Type B pancreatic cell (in vitro differentiated cells): ENCODE measurements at regions not wholly inside any gene's neighbourhood (a gene's known extent, or its start where the extent isn't known, plus 50 kb on each side); places are given as distances from the start of the nearest gene placed in this dataset.

Source experiments
- DNase-seq: peaks from one replicate; pipeline ENCODE4 v3.0.0; 2021; ENCODE audit warnings: mixed read lengths; ENCODE audit not compliant: unreplicated experiment; ENCODE audit errors: extremely low spot score
- H3K27ac Mint-ChIP-seq: 2 replicates; pipeline ENCODE4 v1.8.0; 2021; ENCODE audit warnings: mild to moderate bottlenecking, mixed read lengths
- H3K27me3 Mint-ChIP-seq: 2 replicates; pipeline ENCODE4 v1.8.0; 2021; ENCODE audit warnings: mixed read lengths
- H3K36me3 Mint-ChIP-seq: 2 replicates; pipeline ENCODE4 v1.8.0; 2021; ENCODE audit warnings: mixed read lengths
- H3K4me1 Mint-ChIP-seq: one replicate; pipeline ENCODE4 v1.8.0; 2021; ENCODE audit warnings: mixed read lengths; ENCODE audit not compliant: unreplicated experiment
- H3K4me3 Mint-ChIP-seq: 2 replicates; pipeline ENCODE4 v1.8.0; 2021; ENCODE audit warnings: mild to moderate bottlenecking, mixed read lengths
- H3K9me3 Mint-ChIP-seq: 2 replicates; pipeline ENCODE4 v1.8.0; 2021; ENCODE audit warnings: mixed read lengths
- TF ChIP-seq, protein P1 (sequence below): fragments of 200-600 bp; sonication (generic); conservative IDR thresholded peaks from 2 replicates; pipeline ENCODE4 v1.5.0; 2021; ENCODE audit warnings: antibody characterized with exemption, mild to moderate bottlenecking

- Mint-ChIP-seq H3K27ac (no peak overlapping the region), H3K27me3 (no peaks in the 10 kb centered on the region), H3K4me3 (no peak overlapping the region), H3K4me1 (no peaks in the 10 kb centered on the region), H3K9me3 (no peaks in the 10 kb centered on the region), H3K36me3 (no peaks in the 10 kb centered on the region)
- TF ChIP-seq, protein P1, sequence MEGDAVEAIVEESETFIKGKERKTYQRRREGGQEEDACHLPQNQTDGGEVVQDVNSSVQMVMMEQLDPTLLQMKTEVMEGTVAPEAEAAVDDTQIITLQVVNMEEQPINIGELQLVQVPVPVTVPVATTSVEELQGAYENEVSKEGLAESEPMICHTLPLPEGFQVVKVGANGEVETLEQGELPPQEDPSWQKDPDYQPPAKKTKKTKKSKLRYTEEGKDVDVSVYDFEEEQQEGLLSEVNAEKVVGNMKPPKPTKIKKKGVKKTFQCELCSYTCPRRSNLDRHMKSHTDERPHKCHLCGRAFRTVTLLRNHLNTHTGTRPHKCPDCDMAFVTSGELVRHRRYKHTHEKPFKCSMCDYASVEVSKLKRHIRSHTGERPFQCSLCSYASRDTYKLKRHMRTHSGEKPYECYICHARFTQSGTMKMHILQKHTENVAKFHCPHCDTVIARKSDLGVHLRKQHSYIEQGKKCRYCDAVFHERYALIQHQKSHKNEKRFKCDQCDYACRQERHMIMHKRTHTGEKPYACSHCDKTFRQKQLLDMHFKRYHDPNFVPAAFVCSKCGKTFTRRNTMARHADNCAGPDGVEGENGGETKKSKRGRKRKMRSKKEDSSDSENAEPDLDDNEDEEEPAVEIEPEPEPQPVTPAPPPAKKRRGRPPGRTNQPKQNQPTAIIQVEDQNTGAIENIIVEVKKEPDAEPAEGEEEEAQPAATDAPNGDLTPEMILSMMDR, result no peak
- no peak for DNase-seq
Measured at GRCh38 chr15:46941241-46941640, 776.1 kb upstream of the SEMA6D start.

DNA sequence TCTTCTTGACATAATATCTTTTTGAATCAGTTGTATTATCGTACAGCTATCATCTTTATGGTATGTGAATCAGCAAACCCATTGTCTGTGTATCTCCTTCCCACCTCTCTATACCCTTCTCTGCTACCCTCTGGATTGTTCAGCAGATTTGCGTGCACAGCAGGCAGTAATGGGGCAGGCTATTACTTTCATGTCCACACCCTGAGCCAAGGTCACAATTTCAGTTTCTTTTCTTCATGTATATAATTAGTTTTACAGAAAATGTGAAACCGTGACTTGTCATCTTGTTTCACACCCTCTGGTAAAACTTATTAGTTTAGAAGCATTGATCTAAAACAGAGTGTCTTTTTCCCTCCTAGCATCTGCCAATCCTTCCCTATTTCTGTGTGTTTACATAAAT lies 770.4 kb upstream of the SEMA6D start:
- no peak overlapping the region for H3K4me3 Mint-ChIP-seq
- no peaks in the 10 kb centered on the region for H3K27me3 Mint-ChIP-seq
- H3K27ac Mint-ChIP-seq, result no peak overlapping the region
- H3K4me1 Mint-ChIP-seq, result no peaks in the 10 kb centered on the region
- no peaks in the 10 kb centered on the region for H3K36me3 Mint-ChIP-seq
- peaks cover 4% of the 10 kb centered on the region for H3K9me3 Mint-ChIP-seq
- TF ChIP-seq, protein P1, result no peak
- DNase-seq, result no peak

- no peak for DNase-seq
- no peak overlapping the region for H3K27ac Mint-ChIP-seq
- no peaks in the 10 kb centered on the region for H3K36me3 Mint-ChIP-seq
- no peaks in the 10 kb centered on the region for H3K27me3 Mint-ChIP-seq
- no peaks in the 10 kb centered on the region for H3K4me1 Mint-ChIP-seq
- TF ChIP-seq, protein P1, result no peak
- no peak overlapping the region for H3K4me3 Mint-ChIP-seq
- H3K9me3 Mint-ChIP-seq, result no peaks in the 10 kb centered on the region
Measured at GRCh38 chr15:46955576-46955975, 761.7 kb upstream of the SEMA6D start.

DNA sequence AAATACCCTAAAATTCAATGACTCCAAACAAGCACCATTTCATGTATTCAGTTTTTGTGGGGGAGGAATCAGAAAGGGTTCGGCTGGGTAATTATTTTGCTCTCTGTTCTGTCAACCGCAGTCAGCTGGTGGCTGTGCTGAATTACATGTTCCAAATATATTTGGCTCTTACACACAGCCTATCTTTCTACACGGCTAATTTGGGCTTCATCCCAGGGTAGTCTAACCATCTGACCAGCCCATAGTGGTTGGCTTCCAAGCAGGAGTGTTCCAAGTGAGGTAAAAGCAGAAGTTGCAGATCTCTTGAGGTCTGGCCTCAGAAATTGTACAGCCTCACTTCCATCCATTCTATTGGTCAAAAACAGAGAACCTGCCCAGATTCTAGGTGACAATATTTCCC lies 760.8 kb upstream of the SEMA6D start:
- H3K9me3 Mint-ChIP-seq, result no peaks in the 10 kb centered on the region
- no peaks in the 10 kb centered on the region for H3K4me1 Mint-ChIP-seq
- TF ChIP-seq, protein P1, result no peak
- no peak for DNase-seq
- H3K27me3 Mint-ChIP-seq, result no peaks in the 10 kb centered on the region
- H3K36me3 Mint-ChIP-seq, result no peaks in the 10 kb centered on the region
- H3K4me3 Mint-ChIP-seq, result no peak overlapping the region
- H3K27ac Mint-ChIP-seq, result no peak overlapping the region

- no peaks in the 10 kb centered on the region for H3K9me3 Mint-ChIP-seq
- H3K4me3 Mint-ChIP-seq, result no peak overlapping the region
- H3K4me1 Mint-ChIP-seq, result no peaks in the 10 kb centered on the region
- TF ChIP-seq, protein P1, result no peak
- no peaks in the 10 kb centered on the region for H3K27me3 Mint-ChIP-seq
- H3K27ac Mint-ChIP-seq, result no peak overlapping the region
- DNase-seq, result no peak
- no peaks in the 10 kb centered on the region for H3K36me3 Mint-ChIP-seq
Measured at GRCh38 chr15:46956881-46957280, 760.4 kb upstream of the SEMA6D start.

GRCh38 chr15:46960581-46960980 lies 756.7 kb upstream of the SEMA6D start:
- Mint-ChIP-seq H3K27me3 (no peaks in the 10 kb centered on the region), H3K27ac (no peak overlapping the region), H3K4me3 (no peak overlapping the region), H3K36me3 (no peaks in the 10 kb centered on the region), H3K9me3 (no peaks in the 10 kb centered on the region), H3K4me1 (no peaks in the 10 kb centered on the region)
- DNase-seq, result no peak
- TF ChIP-seq, protein P1, result no peak
